ENCODE measurements at regions not wholly inside any gene's neighbourhood (a gene's known extent, or its start where the extent isn't known, plus 50 kb on each side); places are given as distances from the start of the nearest gene placed in this dataset.

GRCh38 chr1:101314244-101314643 lies 77.4 kb downstream of the S1PR1 start:
- TF ChIP-seq CTCF (conservative IDR thresholded peaks at IDR 0.05; ENCODE audit: low read depth, low read length): no peak
- no peak for TF ChIP-seq EZH2 (IDR thresholded peaks at IDR 0.05; ENCODE audit: borderline replicate concordance, low read depth, low read length, poor library complexity, severe bottlenecking)
